CD14-positive monocyte (primary cell): ENCODE measurements at regions not wholly inside any gene's neighbourhood (a gene's known extent, or its start where the extent isn't known, plus 50 kb on each side); places are given as distances from the start of the nearest gene placed in this dataset.

Experiments used
- DNase-seq, 3 donors: peaks; one replicate each; pipeline ENCODE4 v3.0.0-alpha.2; 2011 to 2022
- H2AFZ ChIP-seq: 2 replicates; pipeline ENCODE4 v1.6.0; 2012; ENCODE audit warnings: mild to moderate bottlenecking, low read depth, low read length, inconsistent platforms; ENCODE audit not compliant: insufficient read depth, poor library complexity, severe bottlenecking
- H3K27ac ChIP-seq, 2 donors: 1 replicate in 1 of 2; 2 replicates in 1 of 2; pipeline ENCODE4 v1.5.1; 2012 to 2013; ENCODE audit warnings: low read length in 2 of 2, control low read depth in 1 of 2, inconsistent platforms in 1 of 2, low read depth in 1 of 2, mild to moderate bottlenecking in 1 of 2
- H3K27me3 ChIP-seq, 2 donors: one replicate each; pipeline versions ENCODE4 v1.6.0 to v1.6.1; 2011 to 2013; ENCODE audit warnings: low read length in 2 of 2; ENCODE audit not compliant: control insufficient read depth in 2 of 2, insufficient read depth in 2 of 2
- H3K36me3 ChIP-seq, 2 donors: replicated peaks in 1 of 2; 1 replicate in 1 of 2; 2 replicates in 1 of 2; pipeline versions ENCODE4 v1.5.1 to v1.6.1; 2012 to 2013; ENCODE audit warnings: low read length in 2 of 2, control low read depth in 1 of 2, inconsistent platforms in 1 of 2, mild to moderate bottlenecking in 1 of 2; ENCODE audit not compliant: insufficient read depth in 2 of 2, control insufficient read depth in 1 of 2
- H3K4me1 ChIP-seq, 2 donors: 1 replicate in 1 of 2; 2 replicates in 1 of 2; pipeline versions ENCODE4 v1.5.1 to v1.6.1; 2012 to 2013; ENCODE audit warnings: low read length in 2 of 2, control low read depth in 1 of 2, inconsistent platforms in 1 of 2, mild to moderate bottlenecking in 1 of 2, moderate library complexity in 1 of 2; ENCODE audit not compliant: insufficient read depth in 2 of 2, control insufficient read depth in 1 of 2
- H3K4me2 ChIP-seq: replicated peaks from 2 replicates; pipeline ENCODE3; 2012; ENCODE audit warnings: low read length, moderate library complexity, mild to moderate bottlenecking; ENCODE audit not compliant: poor library complexity, severe bottlenecking; ENCODE audit errors: extremely low read depth
- H3K4me3 ChIP-seq, 3 experiments: fragments of 200-600 bp in 1 of 3; sonication (generic) in 1 of 3; replicated peaks in 1 of 3; 1 replicate in 2 of 3; 2 replicates in 1 of 3; pipeline ENCODE4 v1.5.1; 2011 to 2013; ENCODE audit warnings: low read length in 3 of 3, mild to moderate bottlenecking in 3 of 3, control low read depth in 2 of 3, low read depth in 2 of 3, inconsistent platforms in 1 of 3, moderate library complexity in 1 of 3
- H3K79me2 ChIP-seq: 2 replicates; pipeline ENCODE4 v1.6.0; 2012; ENCODE audit warnings: mild to moderate bottlenecking, control low read depth, inconsistent platforms, low read length, moderate library complexity; ENCODE audit not compliant: insufficient read depth
- H3K9ac ChIP-seq: 2 replicates; pipeline ENCODE4 v1.6.0; 2017; ENCODE audit warnings: low read length, mild to moderate bottlenecking; ENCODE audit not compliant: insufficient read depth, poor library complexity, severe bottlenecking
- H3K9me3 ChIP-seq, 2 donors: replicated peaks in 1 of 2; 1 replicate in 1 of 2; 2 replicates in 1 of 2; pipeline versions ENCODE4 v1.5.1 to v1.6.1; 2012 to 2013; ENCODE audit warnings: low read length in 2 of 2, control low read depth in 1 of 2; ENCODE audit not compliant: control insufficient read depth in 1 of 2, insufficient read depth in 1 of 2
- H4K20me1 ChIP-seq: 2 replicates; pipeline ENCODE4 v1.6.0; 2012; ENCODE audit warnings: mild to moderate bottlenecking, low read length, control low read depth, moderate library complexity; ENCODE audit not compliant: insufficient read depth
- H3K27ac Mint-ChIP-seq, 7 donors: one replicate each; pipeline ENCODE4 v1.8.0; 2020; ENCODE audit warnings: mild to moderate bottlenecking in 7 of 7, mixed read lengths in 7 of 7, moderate library complexity in 6 of 7, inconsistent platforms in 2 of 7
- H3K27me3 Mint-ChIP-seq, 3 donors: one replicate each; pipeline ENCODE4 v1.8.0; 2021 to 2022; ENCODE audit warnings: low read depth in 3 of 3, mild to moderate bottlenecking in 3 of 3, mixed read lengths in 3 of 3, moderate library complexity in 3 of 3, inconsistent platforms in 1 of 3
- H3K36me3 Mint-ChIP-seq, 2 donors: one replicate each; pipeline ENCODE4 v1.8.0; 2020; ENCODE audit warnings: mixed read lengths in 2 of 2, inconsistent platforms in 1 of 2, mild to moderate bottlenecking in 1 of 2
- H3K4me1 Mint-ChIP-seq: one replicate; pipeline ENCODE4 v1.8.0; 2020; ENCODE audit warnings: mild to moderate bottlenecking, mixed read lengths
- H3K4me3 Mint-ChIP-seq, 2 donors: one replicate each; pipeline ENCODE4 v1.8.0; 2020; ENCODE audit warnings: mild to moderate bottlenecking in 2 of 2, mixed read lengths in 2 of 2, moderate library complexity in 1 of 2
- H3K9me3 Mint-ChIP-seq, 7 donors: one replicate each; pipeline ENCODE4 v1.8.0; 2020 to 2022; ENCODE audit warnings: mixed read lengths in 7 of 7, mild to moderate bottlenecking in 6 of 7, moderate library complexity in 6 of 7, inconsistent platforms in 2 of 7
- WGBS: methylation state at CpG from one replicate; pipeline ENCODE4 v1.1.5; 2013; ENCODE audit warnings: missing lambda C conversion rate; ENCODE audit not compliant: insufficient coverage; 5-methylcytosine and 5-hydroxymethylcytosine counted together
- intact Hi-C, 2 donors: fragments of 100-400 bp; cut with micrococcal nuclease; formaldehyde crosslinking; loops; one replicate each; pipeline versions ENCODE4 v1.15.0 to v1.15.1; 2023
- TF ChIP-seq, protein P1 (sequence below): fragments of 200-600 bp; IDR thresholded peaks from one replicate; pipeline ENCODE4 v1.8.0; 2022; ENCODE audit warnings: antibody characterized with exemption, mild to moderate bottlenecking

DNA sequence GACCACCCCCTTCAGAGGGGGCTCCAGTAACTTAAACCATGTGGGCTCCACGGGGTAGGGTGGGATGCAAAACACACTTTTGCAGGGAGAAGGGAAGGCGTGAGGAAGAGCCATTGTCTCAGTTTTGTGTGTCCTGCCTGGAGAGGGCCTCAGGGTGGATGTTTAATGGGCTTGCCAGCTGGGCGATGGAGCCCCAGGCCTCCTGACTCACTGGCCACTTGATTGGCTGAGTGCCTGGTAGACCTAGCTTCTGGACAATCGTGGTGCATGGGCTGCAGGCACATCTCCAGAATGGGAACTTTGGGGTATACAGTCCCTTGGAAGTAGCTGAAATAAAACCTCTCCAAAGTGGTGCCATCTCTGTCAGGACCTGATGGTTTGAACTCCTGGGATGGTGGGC, 118.3 kb upstream of the MRPS22 start:
- no peak overlapping the region for H2AFZ ChIP-seq
- no peaks in the 10 kb centered on the region for H3K36me3 Mint-ChIP-seq
- H3K27me3 Mint-ChIP-seq: peaks cover 3 to 11% (median 5%) of the 10 kb centered on the region in 3 donors
- no peaks in the 10 kb centered on the region for H3K36me3 ChIP-seq
- intact Hi-C loops: no loop called here
- DNase-seq: no peak
- WGBS: 83% methylated on average over 3 of the region's 4 CpGs
- H3K4me2 ChIP-seq: no peak overlapping the region
- H3K9ac ChIP-seq: no peak overlapping the region
- TF ChIP-seq, protein P1, sequence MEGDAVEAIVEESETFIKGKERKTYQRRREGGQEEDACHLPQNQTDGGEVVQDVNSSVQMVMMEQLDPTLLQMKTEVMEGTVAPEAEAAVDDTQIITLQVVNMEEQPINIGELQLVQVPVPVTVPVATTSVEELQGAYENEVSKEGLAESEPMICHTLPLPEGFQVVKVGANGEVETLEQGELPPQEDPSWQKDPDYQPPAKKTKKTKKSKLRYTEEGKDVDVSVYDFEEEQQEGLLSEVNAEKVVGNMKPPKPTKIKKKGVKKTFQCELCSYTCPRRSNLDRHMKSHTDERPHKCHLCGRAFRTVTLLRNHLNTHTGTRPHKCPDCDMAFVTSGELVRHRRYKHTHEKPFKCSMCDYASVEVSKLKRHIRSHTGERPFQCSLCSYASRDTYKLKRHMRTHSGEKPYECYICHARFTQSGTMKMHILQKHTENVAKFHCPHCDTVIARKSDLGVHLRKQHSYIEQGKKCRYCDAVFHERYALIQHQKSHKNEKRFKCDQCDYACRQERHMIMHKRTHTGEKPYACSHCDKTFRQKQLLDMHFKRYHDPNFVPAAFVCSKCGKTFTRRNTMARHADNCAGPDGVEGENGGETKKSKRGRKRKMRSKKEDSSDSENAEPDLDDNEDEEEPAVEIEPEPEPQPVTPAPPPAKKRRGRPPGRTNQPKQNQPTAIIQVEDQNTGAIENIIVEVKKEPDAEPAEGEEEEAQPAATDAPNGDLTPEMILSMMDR: no peak
- no peak overlapping the region for H3K4me3 ChIP-seq
- no peak overlapping the region for H3K4me3 Mint-ChIP-seq
- H3K9me3 Mint-ChIP-seq: no peaks in the 10 kb centered on the region
- no peak overlapping the region for H3K27ac Mint-ChIP-seq
- H3K27ac ChIP-seq: no peak overlapping the region
- H3K4me1 ChIP-seq: no peaks in the 10 kb centered on the region
- no peaks in the 10 kb centered on the region for H3K9me3 ChIP-seq
- H3K27me3 ChIP-seq: no peaks in the 10 kb centered on the region
- no peaks in the 10 kb centered on the region for H3K4me1 Mint-ChIP-seq
- H4K20me1 ChIP-seq: no peaks in the 10 kb centered on the region
- no peaks in the 10 kb centered on the region for H3K79me2 ChIP-seq

DNA sequence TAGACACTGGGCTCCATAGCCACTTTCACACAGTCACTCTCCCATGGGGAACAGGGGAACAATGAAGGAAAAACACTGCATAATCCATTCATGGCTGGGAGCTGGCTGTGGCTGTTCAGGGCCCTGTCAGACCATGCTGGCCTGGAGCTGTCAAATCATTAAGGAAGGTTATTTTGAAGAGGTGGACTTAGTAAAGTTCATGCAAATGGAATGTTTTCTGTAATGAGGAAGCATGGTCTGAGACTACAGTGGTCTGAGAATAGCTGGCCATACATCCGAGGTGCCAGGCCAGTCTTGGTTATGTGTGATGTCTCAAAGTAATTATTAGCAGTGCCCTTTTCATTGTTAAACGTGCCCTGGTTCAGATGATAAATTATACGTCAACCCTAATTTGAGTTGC, 117.1 kb upstream of the MRPS22 start:
- TF ChIP-seq, protein P1: no peak
- no peak overlapping the region for H3K27ac Mint-ChIP-seq
- no peak overlapping the region for H3K4me3 Mint-ChIP-seq
- Histone ChIP-seq H3K27ac (no peak overlapping the region), H3K4me3 (no peak overlapping the region), H3K4me1 (no peaks in the 10 kb centered on the region), H2AFZ (no peak overlapping the region), H3K9me3 (no peaks in the 10 kb centered on the region), H3K36me3 (no peaks in the 10 kb centered on the region), H3K27me3 (no peaks in the 10 kb centered on the region), H3K79me2 (no peaks in the 10 kb centered on the region), H4K20me1 (no peaks in the 10 kb centered on the region), H3K4me2 (no peak overlapping the region), H3K9ac (no peak overlapping the region)
- no peaks in the 10 kb centered on the region for H3K4me1 Mint-ChIP-seq
- intact Hi-C loops: no loop called here
- 94% methylated on average over 2 of the region's 3 CpGs for WGBS
- no peaks in the 10 kb centered on the region for H3K36me3 Mint-ChIP-seq
- H3K9me3 Mint-ChIP-seq: peaks cover 0 to 1% (median 0%) of the 10 kb centered on the region in 7 donors
- H3K27me3 Mint-ChIP-seq: peaks cover 3 to 6% (median 4%) of the 10 kb centered on the region in 3 donors
- DNase-seq: no peak
